SK-N-SH (cell line): ENCODE measurements at regions not wholly inside any gene's neighbourhood (a gene's known extent, or its start where the extent isn't known, plus 50 kb on each side); places are given as distances from the start of the nearest gene placed in this dataset.

Source experiments
- CTCF ChIA-PET: fragments of 300-600, 350-600 bp; formaldehyde crosslinking; extraction: SDS; loops from one replicate; lab custom pipeline; 2021; lab: Yijun Ruan, JAX
- POLR2A ChIA-PET: fragments of 350-600 bp; sonication (Branson Sonifier 250); formaldehyde crosslinking; extraction: SDS; loops from one replicate; lab custom pipeline; 2020; ENCODE audit warnings: antibody characterized with exemption, inconsistent platforms; lab: Yijun Ruan, JAX
- DNase-seq: peaks from one replicate; pipeline ENCODE4 v3.0.0; 2012
- H2AFZ ChIP-seq: fragments of 200-600 bp; sonication (generic); 2 replicates; pipeline ENCODE4 v1.8.1; 2016; ENCODE audit warnings: antibody characterized with exemption, mild to moderate bottlenecking, low read depth
- H3F3A ChIP-seq: fragments of 200-600 bp; sonication (generic); replicated peaks from 2 replicates; pipeline ENCODE3; 2016; ENCODE audit warnings: antibody characterized with exemption, mild to moderate bottlenecking; ENCODE audit not compliant: insufficient read depth
- H3K27ac ChIP-seq, 2 experiments: fragments of 200-500 bp in 1 of 2; fragments of 200-600 bp in 1 of 2; sonication (Bioruptor generic) in 1 of 2; sonication (generic), shearing (Covaris generic) in 1 of 2; 2 replicates each; pipeline versions ENCODE4 v1.5.1 to v1.6.1; 2014 to 2016; ENCODE audit warnings: low read depth in 2 of 2, inconsistent platforms in 1 of 2, low read length in 1 of 2, mild to moderate bottlenecking in 1 of 2, mixed read lengths in 1 of 2
- H3K27me3 ChIP-seq: fragments of 200-600 bp; sonication (generic), shearing (Covaris generic); 2 replicates; pipeline ENCODE4 v1.6.1; 2016; ENCODE audit warnings: mixed run types; ENCODE audit not compliant: insufficient read depth
- H3K36me3 ChIP-seq, 2 experiments: fragments of 200-500 bp in 1 of 2; fragments of 200-600 bp in 1 of 2; sonication (Bioruptor generic) in 1 of 2; sonication (generic) in 1 of 2; replicated peaks in 1 of 2; 2 replicates each; pipeline versions ENCODE3 to v1.5.1; 2014 to 2016; ENCODE audit warnings: low read length in 1 of 2, mild to moderate bottlenecking in 1 of 2; ENCODE audit not compliant: insufficient read depth in 2 of 2, control insufficient read depth in 1 of 2
- H3K4me1 ChIP-seq, 2 experiments: fragments of 200-500 bp in 1 of 2; fragments of 200-600 bp in 1 of 2; sonication (Bioruptor generic) in 1 of 2; sonication (generic), shearing (Covaris generic) in 1 of 2; 2 replicates each; pipeline versions ENCODE4 v1.5.1 to v1.6.1; 2014 to 2016; ENCODE audit warnings: low read depth in 1 of 2, low read length in 1 of 2, mixed run types in 1 of 2; ENCODE audit not compliant: insufficient read depth in 2 of 2, control insufficient read depth in 1 of 2
- H3K4me2 ChIP-seq: fragments of 200-600 bp; sonication (generic), shearing (Covaris generic); 2 replicates; pipeline ENCODE4 v1.6.1; 2017; ENCODE audit warnings: mixed run types
- H3K4me3 ChIP-seq, 2 experiments: fragments of 200-500 bp in 1 of 2; fragments of 200-600 bp in 1 of 2; sonication (Bioruptor generic) in 1 of 2; sonication (generic), shearing (Covaris generic) in 1 of 2; 2 replicates each; pipeline versions ENCODE4 v1.5.1 to v1.8.1; 2014 to 2016; ENCODE audit warnings: low read depth in 2 of 2, inconsistent platforms in 1 of 2, low read length in 1 of 2, mild to moderate bottlenecking in 1 of 2, mixed read lengths in 1 of 2, moderate library complexity in 1 of 2
- H3K79me2 ChIP-seq: fragments of 200-600 bp; sonication (generic); 2 replicates; pipeline ENCODE4 v1.8.1; 2017; ENCODE audit warnings: mild to moderate bottlenecking; ENCODE audit not compliant: insufficient read depth
- H3K9ac ChIP-seq: fragments of 200-600 bp; sonication (generic); 2 replicates; pipeline ENCODE4 v1.6.1; 2017; ENCODE audit warnings: mixed run types
- H3K9me2 ChIP-seq: fragments of 200-600 bp; sonication (generic); 2 replicates; pipeline ENCODE4 v1.6.1; 2017; ENCODE audit warnings: mixed run types
- H3K9me3 ChIP-seq: fragments of 200-600 bp; sonication (generic); 2 replicates; pipeline ENCODE4 v1.6.1; 2017; ENCODE audit warnings: mixed run types, mild to moderate bottlenecking, moderate library complexity
- H4K20me1 ChIP-seq: fragments of 200-600 bp; sonication (generic); 2 replicates; pipeline ENCODE4 v1.6.1; 2017; ENCODE audit warnings: mild to moderate bottlenecking, mixed run types; ENCODE audit not compliant: insufficient read depth
- CHD2 ChIP-seq: fragments of 150-350 bp; IDR thresholded peaks from 2 replicates; pipeline ENCODE4 v1.6.1; 2018; ENCODE audit warnings: low read length; ENCODE audit not compliant: partially characterized antibody
- ELF1 ChIP-seq: IDR thresholded peaks from 2 replicates; pipeline ENCODE4 v1.4.0; 2012
- EP300 ChIP-seq, 2 experiments: IDR thresholded peaks; 2 replicates each; pipeline versions ENCODE4 v1.4.0 to v1.6.1; 2012; ENCODE audit warnings: borderline replicate concordance in 1 of 2, low read depth in 1 of 2, low read length in 1 of 2
- FOSL2 ChIP-seq: IDR thresholded peaks from 2 replicates; pipeline ENCODE4 v1.4.0; 2012; ENCODE audit warnings: low read depth, mild to moderate bottlenecking, moderate library complexity, borderline replicate concordance
- GATA2 ChIP-seq: sonication (generic); formaldehyde crosslinking; IDR thresholded peaks from 2 replicates; pipeline ENCODE4 v1.5.0; 2020; ENCODE audit warnings: mild to moderate bottlenecking, missing genetic modification reagents
- JUND ChIP-seq: IDR thresholded peaks from 2 replicates; pipeline ENCODE4 v1.4.0; 2012
- NFIC ChIP-seq: IDR thresholded peaks from 2 replicates; pipeline ENCODE4 v1.4.0; 2012; ENCODE audit warnings: borderline replicate concordance
- PBX3 ChIP-seq: IDR thresholded peaks from 2 replicates; pipeline ENCODE4; 2012
- POLR2AphosphoS5 ChIP-seq: IDR thresholded peaks from 2 replicates; pipeline ENCODE4 v1.6.1; 2012; ENCODE audit warnings: low read depth, low read length
- RAD21 ChIP-seq: IDR thresholded peaks from 2 replicates; pipeline ENCODE4 v1.6.1; 2012; ENCODE audit warnings: mild to moderate bottlenecking, low read length
- REST ChIP-seq: IDR thresholded peaks from 2 replicates; pipeline ENCODE4 v1.6.1; 2012; ENCODE audit warnings: mild to moderate bottlenecking, low read depth, low read length, moderate library complexity
- RFX5 ChIP-seq: IDR thresholded peaks from 2 replicates; pipeline ENCODE4 v1.6.1; 2012; ENCODE audit warnings: mild to moderate bottlenecking, improper control_type of control experiment, low read length
- SIN3A ChIP-seq: IDR thresholded peaks from 2 replicates; pipeline ENCODE4 v1.6.1; 2012; ENCODE audit warnings: low read depth, mild to moderate bottlenecking, low read length, moderate library complexity, borderline replicate concordance
- SMC3 ChIP-seq: IDR thresholded peaks from 2 replicates; pipeline ENCODE4 v1.6.1; 2012; ENCODE audit warnings: low read depth, low read length, improper control_type of control experiment
- TAF1 ChIP-seq: IDR thresholded peaks from 2 replicates; pipeline ENCODE4 v1.6.1; 2012; ENCODE audit warnings: low read depth, mild to moderate bottlenecking, low read length, moderate library complexity, borderline replicate concordance
- TCF12 ChIP-seq: IDR thresholded peaks from 2 replicates; pipeline ENCODE4 v1.4.0; 2012
- TEAD4 ChIP-seq: IDR thresholded peaks from 2 replicates; pipeline ENCODE4 v1.4.0; 2012; ENCODE audit warnings: mild to moderate bottlenecking, borderline replicate concordance; ENCODE audit not compliant: insufficient read depth
- USF1 ChIP-seq: IDR thresholded peaks from 2 replicates; pipeline ENCODE4 v1.4.0; 2012; ENCODE audit warnings: low read depth, borderline replicate concordance
- USF2 ChIP-seq: fragments of 150-350 bp; IDR thresholded peaks from 2 replicates; pipeline ENCODE4 v1.6.1; 2017; ENCODE audit warnings: antibody characterized with exemption, low read length, low read depth, borderline replicate concordance
- YY1 ChIP-seq: IDR thresholded peaks from 2 replicates; pipeline ENCODE4 v1.4.0; 2012; ENCODE audit warnings: low read depth, mild to moderate bottlenecking
- WGBS: methylation state at CpG from one replicate; pipeline ENCODE4 v1.1.6; 2017; ENCODE audit warnings: low lambda C conversion rate; 5-methylcytosine and 5-hydroxymethylcytosine counted together

GRCh38 chr16:49913720-49914119, 57.8 kb upstream of the ZNF423 start:
- no peaks in the 10 kb centered on the region for H3K79me2 ChIP-seq
- no peak for TF ChIP-seq EP300 (IDR thresholded peaks at IDR 0.05; ENCODE audit: borderline replicate concordance in 1 of 2, low read depth in 1 of 2, low read length in 1 of 2)
- TF ChIP-seq SMC3: no peak
- no peak for TF ChIP-seq PBX3
- no peak for TF ChIP-seq NFIC
- no peak for TF ChIP-seq JUND
- TF ChIP-seq FOSL2: no peak
- no peak for TF ChIP-seq TCF12
- no peak for TF ChIP-seq TAF1
- no peak for TF ChIP-seq TEAD4
- TF ChIP-seq RFX5: no peak
- TF ChIP-seq GATA2 (CRISPR knock-in tag): no peak
- no peak for TF ChIP-seq ELF1
- TF ChIP-seq USF2: no peak
- TF ChIP-seq CHD2: no peak
- no peak for TF ChIP-seq YY1
- ChIA-PET POLR2A (no interaction called here), CTCF (interaction anchor here (0.7 to 7.3 kb wide), 5 partner anchors 9 to 506 kb away, joined by 3 to 49 read pairs (median 3); no protein-coding TSS in a partner anchor)
- H3K4me3 ChIP-seq: no peak overlapping the region
- peaks cover 0 to 9% of the 10 kb centered on the region in 2 experiments; a peak in 1 of 4 replicates for H3K4me1 ChIP-seq
- H3K4me2 ChIP-seq: no peak overlapping the region
- no peak for DNase-seq
- no peaks in the 10 kb centered on the region for H3K36me3 ChIP-seq
- H2AFZ ChIP-seq: no peak overlapping the region
- H3K9ac ChIP-seq: no peak overlapping the region
- H4K20me1 ChIP-seq: no peaks in the 10 kb centered on the region
- WGBS: 50% methylated on average over 5 of the region's 6 CpGs
- H3F3A ChIP-seq: no peaks in the 10 kb centered on the region
- H3K9me2 ChIP-seq: no peaks in the 10 kb centered on the region
- H3K9me3 ChIP-seq: no peaks in the 10 kb centered on the region
- H3K27ac ChIP-seq: no peak overlapping the region
- no peaks in the 10 kb centered on the region for H3K27me3 ChIP-seq

- H3K36me3 ChIP-seq: no peaks in the 10 kb centered on the region
- no peak overlapping the region for H3K27ac ChIP-seq
- WGBS: 37% methylated on average over 2 of the region's 5 CpGs
- no peak overlapping the region for H2AFZ ChIP-seq
- H3K4me2 ChIP-seq: no peak overlapping the region
- POLR2A ChIA-PET: no interaction called here
- H3F3A ChIP-seq: no peaks in the 10 kb centered on the region
- H3K79me2 ChIP-seq: no peaks in the 10 kb centered on the region
- CTCF ChIA-PET: interaction anchor here (1.0 to 2.4 kb wide), 2 partner anchors 10 to 57 kb away, joined by 4 to 10 read pairs; no protein-coding TSS in a partner anchor
- no peaks in the 10 kb centered on the region for H3K9me2 ChIP-seq
- H3K9ac ChIP-seq: no peak overlapping the region
- no peaks in the 10 kb centered on the region for H3K9me3 ChIP-seq
- H3K4me3 ChIP-seq: no peak overlapping the region
- no peak for DNase-seq
- H3K4me1 ChIP-seq: peaks cover 0 to 9% of the 10 kb centered on the region in 2 experiments; a peak in 1 of 4 replicates
- H4K20me1 ChIP-seq: no peaks in the 10 kb centered on the region
- no peaks in the 10 kb centered on the region for H3K27me3 ChIP-seq
- TF ChIP-seq RAD21: no peak
- no peak for TF ChIP-seq PBX3
- no peak for TF ChIP-seq CHD2
- TF ChIP-seq USF1: no peak
- no peak for TF ChIP-seq NFIC
- no peak for TF ChIP-seq SMC3
- TF ChIP-seq YY1: no peak
- TF ChIP-seq REST: no peak
- TF ChIP-seq JUND: no peak
- no peak for TF ChIP-seq USF2
- TF ChIP-seq POLR2AphosphoS5: no peak
- TF ChIP-seq SIN3A: no peak
Observed at GRCh38 chr16:49914657-49915056, 58.7 kb upstream of the ZNF423 start.
